ENCODE measurements at regions not wholly inside any gene's neighbourhood (a gene's known extent, or its start where the extent isn't known, plus 50 kb on each side); places are given as distances from the start of the nearest gene placed in this dataset.

GRCh38 chr20:39222101-39222500, 260.0 kb downstream of the DHX35 start:
- no peak for TF ChIP-seq MAX (IDR thresholded peaks at IDR 0.05; ENCODE audit: insufficient read depth, insufficient read length)
- TF ChIP-seq CTCF (IDR thresholded peaks at IDR 0.05; ENCODE audit: extremely low read depth in 1 of 2, insufficient read depth in 1 of 2, low read depth in 1 of 2, low read length in 2 of 2) = no peak
- TF ChIP-seq POLR2AphosphoS5 (IDR thresholded peaks at IDR 0.05; ENCODE audit: insufficient read depth, low read depth, low read length) = no peak
- no peak for TF ChIP-seq EZH2 (IDR thresholded peaks at IDR 0.05; ENCODE audit: borderline replicate concordance, low read depth, low read length, severe bottlenecking)
- no peak for TF ChIP-seq POLR2A (IDR thresholded peaks at IDR 0.05; ENCODE audit: low read depth, low read length)
- no peak for TF ChIP-seq JUN (IDR thresholded peaks at IDR 0.05; ENCODE audit: borderline replicate concordance, insufficient read depth, insufficient read length, low read depth)
- no peak for TF ChIP-seq FOS (IDR thresholded peaks at IDR 0.05; ENCODE audit: borderline replicate concordance, insufficient read depth, low read length)
- TF ChIP-seq MYC (IDR thresholded peaks at IDR 0.05; ENCODE audit: low read depth, low read length) = no peak
- no peak for TF ChIP-seq GATA2 (IDR thresholded peaks at IDR 0.05; ENCODE audit: insufficient read depth, insufficient read length, low read depth, low read length)
